Liver (tissue), 8 donors: ENCODE measurements at regions not wholly inside any gene's neighbourhood (a gene's known extent, or its start where the extent isn't known, plus 50 kb on each side); places are given as distances from the start of the nearest gene placed in this dataset.

Experiments used
- DNase-seq: peaks from one replicate; pipeline ENCODE4 v3.0.0-alpha.2; 2017; ENCODE audit warnings: low spot score
- H3K27ac ChIP-seq, 2 donors: one replicate each; pipeline ENCODE4 v1.7.0; 2013; ENCODE audit warnings: inconsistent platforms in 2 of 2, low read length in 2 of 2, control low read depth in 1 of 2, low read depth in 1 of 2, mild to moderate bottlenecking in 1 of 2
- H3K27me3 ChIP-seq, 4 donors: one replicate each; pipeline versions ENCODE4 v1.6.1 to v1.7.0; 2013; ENCODE audit warnings: low read length in 3 of 4, inconsistent platforms in 1 of 4, mild to moderate bottlenecking in 1 of 4, moderate library complexity in 1 of 4; ENCODE audit not compliant: control insufficient read depth in 4 of 4, insufficient read depth in 4 of 4
- H3K36me3 ChIP-seq, 4 donors: one replicate each; pipeline versions ENCODE4 v1.6.1 to v1.7.0; 2013; ENCODE audit warnings: low read length in 3 of 4, mild to moderate bottlenecking in 3 of 4, low read depth in 1 of 4, moderate library complexity in 1 of 4; ENCODE audit not compliant: control insufficient read depth in 4 of 4, insufficient read depth in 3 of 4
- H3K4me1 ChIP-seq, 4 donors: one replicate each; pipeline versions ENCODE4 v1.6.1 to v1.7.0; 2013; ENCODE audit warnings: low read length in 3 of 4, mild to moderate bottlenecking in 3 of 4, moderate library complexity in 1 of 4; ENCODE audit not compliant: control insufficient read depth in 4 of 4, insufficient read depth in 4 of 4
- H3K4me3 ChIP-seq, 3 donors: one replicate each; pipeline versions ENCODE4 v1.6.1 to v1.7.0; 2013; ENCODE audit warnings: low read length in 3 of 3, control low read depth in 1 of 3, low read depth in 1 of 3, mild to moderate bottlenecking in 1 of 3
- H3K9ac ChIP-seq, 2 donors: one replicate each; pipeline ENCODE4 v1.7.0; 2013; ENCODE audit warnings: low read length in 2 of 2, mild to moderate bottlenecking in 2 of 2, moderate library complexity in 2 of 2, control low read depth in 1 of 2, low read depth in 1 of 2
- H3K9me3 ChIP-seq, 4 donors: one replicate each; pipeline versions ENCODE4 v1.6.1 to v1.7.0; 2013; ENCODE audit warnings: low read length in 3 of 4; ENCODE audit not compliant: control insufficient read depth in 4 of 4
- CTCF ChIP-seq: fragments of 150-350 bp; IDR thresholded peaks from 2 replicates; pipeline ENCODE4 v1.5.1; 2017; ENCODE audit warnings: improper control_type of control experiment, low read depth, low read length; ENCODE audit not compliant: missing input control
- EGR1 ChIP-seq, 2 donors: IDR thresholded peaks; 2 replicates each; pipeline ENCODE4 v1.6.1; 2016 to 2018; ENCODE audit warnings: antibody characterized with exemption in 2 of 2, low read depth in 2 of 2
- GABPA ChIP-seq, 2 donors: IDR thresholded peaks in 1 of 2; conservative IDR thresholded peaks in 1 of 2; 2 replicates each; pipeline ENCODE4 v1.6.1; 2016; ENCODE audit warnings: antibody characterized with exemption in 2 of 2, mild to moderate bottlenecking in 1 of 2, moderate library complexity in 1 of 2
- HNF4A ChIP-seq, 2 donors: conservative IDR thresholded peaks; 2 replicates each; pipeline ENCODE4 v1.6.1; 2016; ENCODE audit warnings: antibody characterized with exemption in 2 of 2, mild to moderate bottlenecking in 2 of 2
- HNF4G ChIP-seq: IDR thresholded peaks from 2 replicates; pipeline ENCODE4 v1.6.1; 2016; ENCODE audit warnings: antibody characterized with exemption
- JUND ChIP-seq, 2 donors: IDR thresholded peaks; 2 replicates each; pipeline ENCODE4 v1.6.1; 2016; ENCODE audit warnings: antibody characterized with exemption in 2 of 2
- NR2F2 ChIP-seq: IDR thresholded peaks from 2 replicates; pipeline ENCODE4 v1.6.1; 2016; ENCODE audit warnings: antibody characterized with exemption
- REST ChIP-seq: IDR thresholded peaks from 2 replicates; pipeline ENCODE4 v1.6.1; 2016; ENCODE audit warnings: antibody characterized with exemption, mild to moderate bottlenecking
- WGBS: extraction: QIAGEN DNeasy Blood & Tissue Kit; methylation state at CpG from one replicate; pipeline ENCODE4 v1.1.7; 2013; 5-methylcytosine and 5-hydroxymethylcytosine counted together
- TF ChIP-seq, protein P1 (sequence below): IDR thresholded peaks from 2 replicates; pipeline ENCODE4 v1.6.1; 2016; ENCODE audit warnings: antibody characterized with exemption
- TF ChIP-seq, protein P2 (sequence below): IDR thresholded peaks from 2 replicates; pipeline ENCODE4 v1.6.1; 2016; ENCODE audit warnings: antibody characterized with exemption
- donor health status: healthy.
- donor health status: healthy.
- donor health status: healthy.
- donor health status: healthy.
- donor health status: healthy.

GRCh38 chr3:3545360-3545759 lies 253.9 kb upstream of the LRRN1 start:
- TF ChIP-seq, protein P1, sequence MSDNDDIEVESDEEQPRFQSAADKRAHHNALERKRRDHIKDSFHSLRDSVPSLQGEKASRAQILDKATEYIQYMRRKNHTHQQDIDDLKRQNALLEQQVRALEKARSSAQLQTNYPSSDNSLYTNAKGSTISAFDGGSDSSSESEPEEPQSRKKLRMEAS, result no peak
- TF ChIP-seq, protein P2, sequence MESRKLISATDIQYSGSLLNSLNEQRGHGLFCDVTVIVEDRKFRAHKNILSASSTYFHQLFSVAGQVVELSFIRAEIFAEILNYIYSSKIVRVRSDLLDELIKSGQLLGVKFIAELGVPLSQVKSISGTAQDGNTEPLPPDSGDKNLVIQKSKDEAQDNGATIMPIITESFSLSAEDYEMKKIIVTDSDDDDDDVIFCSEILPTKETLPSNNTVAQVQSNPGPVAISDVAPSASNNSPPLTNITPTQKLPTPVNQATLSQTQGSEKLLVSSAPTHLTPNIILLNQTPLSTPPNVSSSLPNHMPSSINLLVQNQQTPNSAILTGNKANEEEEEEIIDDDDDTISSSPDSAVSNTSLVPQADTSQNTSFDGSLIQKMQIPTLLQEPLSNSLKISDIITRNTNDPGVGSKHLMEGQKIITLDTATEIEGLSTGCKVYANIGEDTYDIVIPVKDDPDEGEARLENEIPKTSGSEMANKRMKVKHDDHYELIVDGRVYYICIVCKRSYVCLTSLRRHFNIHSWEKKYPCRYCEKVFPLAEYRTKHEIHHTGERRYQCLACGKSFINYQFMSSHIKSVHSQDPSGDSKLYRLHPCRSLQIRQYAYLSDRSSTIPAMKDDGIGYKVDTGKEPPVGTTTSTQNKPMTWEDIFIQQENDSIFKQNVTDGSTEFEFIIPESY, result no peak
- TF ChIP-seq EGR1 (IDR thresholded peaks at IDR 0.05; ENCODE audit: low read depth in 2 of 2), result no peak
- no peak for TF ChIP-seq HNF4G
- TF ChIP-seq REST, result no peak
- Histone ChIP-seq H3K36me3 (no peaks in the 10 kb centered on the region), H3K4me3 (no peak overlapping the region), H3K9ac (no peak overlapping the region), H3K9me3 (no peaks in the 10 kb centered on the region), H3K4me1 (no peaks in the 10 kb centered on the region), H3K27ac (no peak overlapping the region), H3K27me3 (peaks cover 0 to 3% (median 0%) of the 10 kb centered on the region in 4 donors)
- WGBS, result 79% methylated on average over 2 of the region's 2 CpGs
- no peak for DNase-seq

- Histone ChIP-seq H3K36me3 (no peaks in the 10 kb centered on the region), H3K4me3 (no peak overlapping the region), H3K27ac (no peak overlapping the region), H3K27me3 (peaks cover 0 to 3% (median 0%) of the 10 kb centered on the region in 4 donors), H3K9me3 (no peaks in the 10 kb centered on the region), H3K9ac (no peak overlapping the region), H3K4me1 (no peaks in the 10 kb centered on the region)
- no peak for DNase-seq
- TF ChIP-seq GABPA (IDR thresholded peaks at IDR 0.05 in 1 of 2, conservative IDR thresholded peaks at IDR 0.05 in 1 of 2) (no peak), HNF4A (conservative IDR thresholded peaks at IDR 0.05) (no peak), CTCF (no peak), HNF4G (no peak), NR2F2 (no peak), JUND (IDR thresholded peaks at IDR 0.05) (no peak), EGR1 (IDR thresholded peaks at IDR 0.05; ENCODE audit: low read depth in 2 of 2) (no peak)
- TF ChIP-seq, protein P1, result no peak
- TF ChIP-seq, protein P2, result no peak
- 87% methylated on average over 4 of the region's 4 CpGs for WGBS
These were observed 260.8 kb upstream of the LRRN1 start for GRCh38 chr3:3538451-3538850.
